ENCODE measurements at regions not wholly inside any gene's neighbourhood (a gene's known extent, or its start where the extent isn't known, plus 50 kb on each side); places are given as distances from the start of the nearest gene placed in this dataset.
"Not testable (repeated sequence)": the region's sequence is repeated elsewhere in the genome, so short reads cannot be mapped to it uniquely, and the experiment has no call there.

GRCh38 chr5:171542525-171543140 is 123.2 kb downstream of the FGF18 start:
- no peak for DNase-seq

GRCh38 chr5:171543148-171543815 is 123.8 kb downstream of the FGF18 start:
- DNase-seq, result no peak

- DNase-seq, result no peak
Measured at GRCh38 chr5:171544913-171545765, 125.7 kb downstream of the FGF18 start.

- no peak for DNase-seq
Measured at GRCh38 chr5:171549274-171549673, 129.8 kb downstream of the FGF18 start.

- DNase-seq, result not testable (repeated sequence)
Measured at GRCh38 chr5:171553817-171554216, 134.4 kb downstream of the FGF18 start.

GRCh38 chr5:171555160-171555559 is 135.7 kb downstream of the FGF18 start:
- DNase-seq, result no peak

GRCh38 chr5:171562822-171563221 is 143.4 kb downstream of the FGF18 start:
- DNase-seq, result no peak

GRCh38 chr5:171568389-171568788 is 148.9 kb downstream of the FGF18 start:
- DNase-seq, result no peak

- no peak for DNase-seq
Measured at GRCh38 chr5:171569065-171569712, 149.7 kb downstream of the FGF18 start.

- DNase-seq, result no peak
Measured at GRCh38 chr5:171570244-171570825, 150.9 kb downstream of the FGF18 start.

GRCh38 chr5:171571663-171572062 is 152.2 kb downstream of the FGF18 start:
- peak; percentile 78 for DNase-seq

GRCh38 chr5:171573021-171573420 is 153.6 kb downstream of the FGF18 start:
- no peak for DNase-seq

- DNase-seq, result no peak
Measured at GRCh38 chr5:171573451-171574225, 154.2 kb downstream of the FGF18 start.

GRCh38 chr5:171574376-171574775 is 154.9 kb downstream of the FGF18 start:
- DNase-seq, result no peak

GRCh38 chr5:171575386-171575785 is 155.9 kb downstream of the FGF18 start:
- no peak for DNase-seq

GRCh38 chr5:171575808-171576207 is 156.4 kb downstream of the FGF18 start:
- no peak for DNase-seq

- no peak for DNase-seq
Measured at GRCh38 chr5:171577042-171577758, 157.8 kb downstream of the FGF18 start.

GRCh38 chr5:171578049-171578828 is 158.8 kb downstream of the FGF18 start:
- no peak for DNase-seq

GRCh38 chr5:171578829-171579491 is 159.5 kb downstream of the FGF18 start:
- no peak for DNase-seq

- DNase-seq, result no peak
Measured at GRCh38 chr5:171579976-171580411, 160.5 kb downstream of the FGF18 start.

Data from HCEC 1CT (cell line).